ENCODE measurements at regions not wholly inside any gene's neighbourhood (a gene's known extent, or its start where the extent isn't known, plus 50 kb on each side); places are given as distances from the start of the nearest gene placed in this dataset.
"Not testable (repeated sequence)": the region's sequence is repeated elsewhere in the genome, so short reads cannot be mapped to it uniquely, and the experiment has no call there.

GRCh38 chr10:32190890-32191491, 134.8 kb upstream of the KIF5B start:
- Histone ChIP-seq H3K27ac (ENCODE audit: control insufficient read depth, insufficient read depth, low read length) (no peak overlapping the region), H3K36me3 (ENCODE audit: control insufficient read depth in 2 of 2, extremely low read depth in 1 of 2, insufficient read depth in 2 of 2, low read length in 2 of 2) (no peaks in the 10 kb centered on the region), H3K4me3 (ENCODE audit: control insufficient read depth in 2 of 3, extremely low read depth in 1 of 3, insufficient read depth in 2 of 3, low read depth in 1 of 3, low read length in 3 of 3) (no peak overlapping the region), H3K4me2 (ENCODE audit: control insufficient read depth, extremely low read depth, insufficient read depth, low read depth, low read length) (no peak overlapping the region), H3K9me1 (ENCODE audit: control insufficient read depth, extremely low read depth, insufficient read depth, low read length) (no peaks in the 10 kb centered on the region), H2AFZ (ENCODE audit: control insufficient read depth, low read length) (no peak overlapping the region), H3K27me3 (ENCODE audit: control insufficient read depth, extremely low read depth, insufficient read depth, low read length) (no peaks in the 10 kb centered on the region), H4K20me1 (ENCODE audit: control insufficient read depth, extremely low read depth, insufficient read depth, low read length) (no peaks in the 10 kb centered on the region), H3K79me2 (ENCODE audit: control insufficient read depth, insufficient read depth, low read length) (no peaks in the 10 kb centered on the region), H3K4me1 (ENCODE audit: control insufficient read depth, extremely low read depth, insufficient read depth, low read length) (no peaks in the 10 kb centered on the region), H3K9ac (ENCODE audit: control insufficient read depth, extremely low read depth, insufficient read depth, low read length) (no peak overlapping the region), H3K9me3 (ENCODE audit: control insufficient read depth, low read depth, low read length) (no peaks in the 10 kb centered on the region)
- DNase-seq (ENCODE audit: low read depth, low spot score), result no peak
- FAIRE-seq, result no peak
- dilution Hi-C loops (cut with MboI; ENCODE audit: extremely low pct_ligation_motif_present, low sequenced_read_pairs), result no loop called here
- TF ChIP-seq CTCF (optimal IDR thresholded peaks at IDR 0.05 in 1 of 3, IDR thresholded peaks at IDR 0.05 in 1 of 3, conservative IDR thresholded peaks at IDR 0.05 in 1 of 3; ENCODE audit: extremely low read depth in 1 of 3, insufficient read depth in 2 of 3, low read length in 3 of 3), result peak in 2 of 3 experiments; percentile 32 to 40
- no peak for TF ChIP-seq EZH2 (IDR thresholded peaks at IDR 0.05; ENCODE audit: low read length)

- Histone ChIP-seq H3K36me3 (ENCODE audit: control insufficient read depth in 2 of 2, extremely low read depth in 1 of 2, insufficient read depth in 2 of 2, low read length in 2 of 2) (no peaks in the 10 kb centered on the region), H3K9me1 (ENCODE audit: control insufficient read depth, extremely low read depth, insufficient read depth, low read length) (no peaks in the 10 kb centered on the region), H3K27ac (ENCODE audit: control insufficient read depth, insufficient read depth, low read length) (no peak overlapping the region), H3K27me3 (ENCODE audit: control insufficient read depth, extremely low read depth, insufficient read depth, low read length) (no peaks in the 10 kb centered on the region), H3K4me1 (ENCODE audit: control insufficient read depth, extremely low read depth, insufficient read depth, low read length) (no peaks in the 10 kb centered on the region), H4K20me1 (ENCODE audit: control insufficient read depth, extremely low read depth, insufficient read depth, low read length) (no peaks in the 10 kb centered on the region), H3K4me3 (ENCODE audit: control insufficient read depth in 2 of 3, extremely low read depth in 1 of 3, insufficient read depth in 2 of 3, low read depth in 1 of 3, low read length in 3 of 3) (no peak overlapping the region), H3K9me3 (ENCODE audit: control insufficient read depth, low read depth, low read length) (no peaks in the 10 kb centered on the region), H3K79me2 (ENCODE audit: control insufficient read depth, insufficient read depth, low read length) (no peaks in the 10 kb centered on the region), H3K4me2 (ENCODE audit: control insufficient read depth, extremely low read depth, insufficient read depth, low read depth, low read length) (no peak overlapping the region), H3K9ac (ENCODE audit: control insufficient read depth, extremely low read depth, insufficient read depth, low read length) (no peak overlapping the region), H2AFZ (ENCODE audit: control insufficient read depth, low read length) (no peak overlapping the region)
- FAIRE-seq, result no peak
- no peak for DNase-seq (ENCODE audit: low read depth, low spot score)
- no peak for TF ChIP-seq EZH2 (IDR thresholded peaks at IDR 0.05; ENCODE audit: low read length)
- no peak for TF ChIP-seq CTCF (optimal IDR thresholded peaks at IDR 0.05 in 1 of 3, IDR thresholded peaks at IDR 0.05 in 1 of 3, conservative IDR thresholded peaks at IDR 0.05 in 1 of 3; ENCODE audit: extremely low read depth in 1 of 3, insufficient read depth in 2 of 3, low read length in 3 of 3)
- dilution Hi-C loops (cut with MboI; ENCODE audit: extremely low pct_ligation_motif_present, low sequenced_read_pairs), result no loop called here
Measured at GRCh38 chr10:32189400-32190084, 133.3 kb upstream of the KIF5B start.

- DNase-seq (ENCODE audit: low read depth, low spot score); H3K27me3 ChIP-seq (ENCODE audit: control insufficient read depth, extremely low read depth, insufficient read depth, low read length); H3K9ac ChIP-seq (ENCODE audit: control insufficient read depth, extremely low read depth, insufficient read depth, low read length); H3K4me2 ChIP-seq (ENCODE audit: control insufficient read depth, extremely low read depth, insufficient read depth, low read depth, low read length); H2AFZ ChIP-seq (ENCODE audit: control insufficient read depth, low read length); H3K9me3 ChIP-seq (ENCODE audit: control insufficient read depth, low read depth, low read length); H3K9me1 ChIP-seq (ENCODE audit: control insufficient read depth, extremely low read depth, insufficient read depth, low read length); H3K4me3 ChIP-seq (ENCODE audit: control insufficient read depth in 2 of 3, extremely low read depth in 1 of 3, insufficient read depth in 2 of 3, low read depth in 1 of 3, low read length in 3 of 3); H4K20me1 ChIP-seq (ENCODE audit: control insufficient read depth, extremely low read depth, insufficient read depth, low read length); H3K36me3 ChIP-seq (ENCODE audit: control insufficient read depth in 2 of 2, extremely low read depth in 1 of 2, insufficient read depth in 2 of 2, low read length in 2 of 2); H3K4me1 ChIP-seq (ENCODE audit: control insufficient read depth, extremely low read depth, insufficient read depth, low read length); dilution Hi-C loops (cut with MboI; ENCODE audit: extremely low pct_ligation_motif_present, low sequenced_read_pairs); H3K27ac ChIP-seq (ENCODE audit: control insufficient read depth, insufficient read depth, low read length); H3K79me2 ChIP-seq (ENCODE audit: control insufficient read depth, insufficient read depth, low read length); FAIRE-seq: not testable (repeated sequence)
Measured at GRCh38 chr10:32188601-32189000, 132.4 kb upstream of the KIF5B start.
